ENCODE measurements at regions not wholly inside any gene's neighbourhood (a gene's known extent, or its start where the extent isn't known, plus 50 kb on each side); places are given as distances from the start of the nearest gene placed in this dataset.

DNA sequence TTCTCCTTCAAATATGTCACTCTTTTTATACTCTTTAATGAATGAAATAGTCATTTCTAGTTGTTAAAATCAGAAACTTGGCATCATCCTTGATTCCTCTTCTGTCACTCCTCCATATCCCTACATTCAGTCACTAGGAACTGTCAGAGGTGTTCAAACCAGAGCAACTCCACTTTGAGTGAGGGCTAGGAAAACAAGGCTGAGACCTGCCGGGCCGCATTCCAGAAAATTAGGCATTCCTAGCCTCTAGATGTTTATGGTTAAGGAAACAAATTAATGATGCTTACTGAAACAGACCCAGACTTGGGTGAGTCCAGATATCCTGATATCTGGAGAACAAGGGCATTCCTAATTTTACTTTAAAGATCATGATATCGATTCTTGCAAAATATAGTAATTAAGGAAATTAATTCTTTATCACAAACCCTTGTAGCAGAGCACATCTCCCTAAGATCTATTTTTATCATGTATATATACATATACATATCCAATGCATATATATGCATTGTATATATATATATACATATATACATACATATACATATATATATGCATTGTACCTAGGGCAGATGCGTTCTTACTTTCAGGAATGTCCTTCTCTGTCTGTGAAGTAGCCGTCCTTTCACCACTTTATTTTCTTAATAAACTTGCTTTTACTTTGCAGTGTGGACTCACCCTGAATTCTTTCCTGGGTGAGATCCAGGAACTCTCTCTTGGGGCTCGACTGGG, 98.4 kb upstream of the GC start:
- TF ChIP-seq EP300 (IDR thresholded peaks at IDR 0.05) (no peak), HEYL (CRISPR knock-in tag; IDR thresholded peaks at IDR 0.05) (no peak), POLR2A (IDR thresholded peaks at IDR 0.05; ENCODE audit: low read length) (no peak), JUNB (IDR thresholded peaks at IDR 0.05) (no peak), RAD21 (conservative IDR thresholded peaks at IDR 0.05 in 1 of 2, IDR thresholded peaks at IDR 0.05 in 1 of 2) (no peak), KDM5A (IDR thresholded peaks at IDR 0.05) (no peak), BHLHE40 (IDR thresholded peaks at IDR 0.05; ENCODE audit: low read depth, low read length) (no peak), TFCP2L1 (CRISPR knock-in tag; IDR thresholded peaks at IDR 0.05) (no peak)
- TF ChIP-seq, protein P1, sequence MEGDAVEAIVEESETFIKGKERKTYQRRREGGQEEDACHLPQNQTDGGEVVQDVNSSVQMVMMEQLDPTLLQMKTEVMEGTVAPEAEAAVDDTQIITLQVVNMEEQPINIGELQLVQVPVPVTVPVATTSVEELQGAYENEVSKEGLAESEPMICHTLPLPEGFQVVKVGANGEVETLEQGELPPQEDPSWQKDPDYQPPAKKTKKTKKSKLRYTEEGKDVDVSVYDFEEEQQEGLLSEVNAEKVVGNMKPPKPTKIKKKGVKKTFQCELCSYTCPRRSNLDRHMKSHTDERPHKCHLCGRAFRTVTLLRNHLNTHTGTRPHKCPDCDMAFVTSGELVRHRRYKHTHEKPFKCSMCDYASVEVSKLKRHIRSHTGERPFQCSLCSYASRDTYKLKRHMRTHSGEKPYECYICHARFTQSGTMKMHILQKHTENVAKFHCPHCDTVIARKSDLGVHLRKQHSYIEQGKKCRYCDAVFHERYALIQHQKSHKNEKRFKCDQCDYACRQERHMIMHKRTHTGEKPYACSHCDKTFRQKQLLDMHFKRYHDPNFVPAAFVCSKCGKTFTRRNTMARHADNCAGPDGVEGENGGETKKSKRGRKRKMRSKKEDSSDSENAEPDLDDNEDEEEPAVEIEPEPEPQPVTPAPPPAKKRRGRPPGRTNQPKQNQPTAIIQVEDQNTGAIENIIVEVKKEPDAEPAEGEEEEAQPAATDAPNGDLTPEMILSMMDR (IDR thresholded peaks at IDR 0.05), result no peak
- TF ChIP-seq, protein P2, sequence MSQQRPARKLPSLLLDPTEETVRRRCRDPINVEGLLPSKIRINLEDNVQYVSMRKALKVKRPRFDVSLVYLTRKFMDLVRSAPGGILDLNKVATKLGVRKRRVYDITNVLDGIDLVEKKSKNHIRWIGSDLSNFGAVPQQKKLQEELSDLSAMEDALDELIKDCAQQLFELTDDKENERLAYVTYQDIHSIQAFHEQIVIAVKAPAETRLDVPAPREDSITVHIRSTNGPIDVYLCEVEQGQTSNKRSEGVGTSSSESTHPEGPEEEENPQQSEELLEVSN (IDR thresholded peaks at IDR 0.05; ENCODE audit: borderline replicate concordance, low read depth), result no peak
- TF ChIP-seq, protein P3, sequence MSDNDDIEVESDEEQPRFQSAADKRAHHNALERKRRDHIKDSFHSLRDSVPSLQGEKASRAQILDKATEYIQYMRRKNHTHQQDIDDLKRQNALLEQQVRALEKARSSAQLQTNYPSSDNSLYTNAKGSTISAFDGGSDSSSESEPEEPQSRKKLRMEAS (IDR thresholded peaks at IDR 0.05), result no peak
- TF ChIP-seq, protein P4, sequence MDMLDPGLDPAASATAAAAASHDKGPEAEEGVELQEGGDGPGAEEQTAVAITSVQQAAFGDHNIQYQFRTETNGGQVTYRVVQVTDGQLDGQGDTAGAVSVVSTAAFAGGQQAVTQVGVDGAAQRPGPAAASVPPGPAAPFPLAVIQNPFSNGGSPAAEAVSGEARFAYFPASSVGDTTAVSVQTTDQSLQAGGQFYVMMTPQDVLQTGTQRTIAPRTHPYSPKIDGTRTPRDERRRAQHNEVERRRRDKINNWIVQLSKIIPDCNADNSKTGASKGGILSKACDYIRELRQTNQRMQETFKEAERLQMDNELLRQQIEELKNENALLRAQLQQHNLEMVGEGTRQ (IDR thresholded peaks at IDR 0.05), result no peak
- TF ChIP-seq, protein P5, sequence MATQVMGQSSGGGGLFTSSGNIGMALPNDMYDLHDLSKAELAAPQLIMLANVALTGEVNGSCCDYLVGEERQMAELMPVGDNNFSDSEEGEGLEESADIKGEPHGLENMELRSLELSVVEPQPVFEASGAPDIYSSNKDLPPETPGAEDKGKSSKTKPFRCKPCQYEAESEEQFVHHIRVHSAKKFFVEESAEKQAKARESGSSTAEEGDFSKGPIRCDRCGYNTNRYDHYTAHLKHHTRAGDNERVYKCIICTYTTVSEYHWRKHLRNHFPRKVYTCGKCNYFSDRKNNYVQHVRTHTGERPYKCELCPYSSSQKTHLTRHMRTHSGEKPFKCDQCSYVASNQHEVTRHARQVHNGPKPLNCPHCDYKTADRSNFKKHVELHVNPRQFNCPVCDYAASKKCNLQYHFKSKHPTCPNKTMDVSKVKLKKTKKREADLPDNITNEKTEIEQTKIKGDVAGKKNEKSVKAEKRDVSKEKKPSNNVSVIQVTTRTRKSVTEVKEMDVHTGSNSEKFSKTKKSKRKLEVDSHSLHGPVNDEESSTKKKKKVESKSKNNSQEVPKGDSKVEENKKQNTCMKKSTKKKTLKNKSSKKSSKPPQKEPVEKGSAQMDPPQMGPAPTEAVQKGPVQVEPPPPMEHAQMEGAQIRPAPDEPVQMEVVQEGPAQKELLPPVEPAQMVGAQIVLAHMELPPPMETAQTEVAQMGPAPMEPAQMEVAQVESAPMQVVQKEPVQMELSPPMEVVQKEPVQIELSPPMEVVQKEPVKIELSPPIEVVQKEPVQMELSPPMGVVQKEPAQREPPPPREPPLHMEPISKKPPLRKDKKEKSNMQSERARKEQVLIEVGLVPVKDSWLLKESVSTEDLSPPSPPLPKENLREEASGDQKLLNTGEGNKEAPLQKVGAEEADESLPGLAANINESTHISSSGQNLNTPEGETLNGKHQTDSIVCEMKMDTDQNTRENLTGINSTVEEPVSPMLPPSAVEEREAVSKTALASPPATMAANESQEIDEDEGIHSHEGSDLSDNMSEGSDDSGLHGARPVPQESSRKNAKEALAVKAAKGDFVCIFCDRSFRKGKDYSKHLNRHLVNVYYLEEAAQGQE (IDR thresholded peaks at IDR 0.05), result no peak

Measured in A549 (cell line).